GM19372 (cell line): ENCODE measurements at regions not wholly inside any gene's neighbourhood (a gene's known extent, or its start where the extent isn't known, plus 50 kb on each side); places are given as distances from the start of the nearest gene placed in this dataset.

Experiments used
- ATAC-seq: cut with Tn5 transposase; IDR thresholded peaks from one replicate; pipeline ENCODE4 v1.9.1; 2021; ENCODE audit warnings: mild to moderate bottlenecking, low read depth, moderate library complexity; ENCODE audit not compliant: unreplicated experiment

- no peak for ATAC-seq
Observed at GRCh38 chr18:37657493-37657892, 91.9 kb upstream of the CELF4 start.

- ATAC-seq: no peak
Observed at GRCh38 chr18:37654731-37655369, 89.3 kb upstream of the CELF4 start.

- ATAC-seq: no peak
Observed at GRCh38 chr18:37654034-37654433, 88.4 kb upstream of the CELF4 start.

- no peak for ATAC-seq
Observed at GRCh38 chr18:37653618-37654017, 88.0 kb upstream of the CELF4 start.

- ATAC-seq: no peak
Observed at GRCh38 chr18:37649930-37650329, 84.3 kb upstream of the CELF4 start.

GRCh38 chr18:37649416-37649815 lies 83.8 kb upstream of the CELF4 start:
- no peak for ATAC-seq

GRCh38 chr18:37641573-37641972 lies 76.0 kb upstream of the CELF4 start:
- no peak for ATAC-seq

- ATAC-seq: no peak
Observed at GRCh38 chr18:37640504-37640903, 74.9 kb upstream of the CELF4 start.

GRCh38 chr18:37639846-37640245 lies 74.2 kb upstream of the CELF4 start:
- ATAC-seq: no peak

GRCh38 chr18:37637478-37637850 lies 71.9 kb upstream of the CELF4 start:
- no peak for ATAC-seq

- no peak for ATAC-seq
Observed at GRCh38 chr18:37636831-37637477, 71.4 kb upstream of the CELF4 start.

- no peak for ATAC-seq
Observed at GRCh38 chr18:37634516-37634915, 68.9 kb upstream of the CELF4 start.

GRCh38 chr18:37631422-37631821 lies 65.8 kb upstream of the CELF4 start:
- no peak for ATAC-seq

- no peak for ATAC-seq
Observed at GRCh38 chr18:37630334-37630733, 64.7 kb upstream of the CELF4 start.

GRCh38 chr18:37628470-37629220 lies 63.0 kb upstream of the CELF4 start:
- no peak for ATAC-seq

GRCh38 chr18:37624318-37624717 lies 58.7 kb upstream of the CELF4 start:
- ATAC-seq: no peak

GRCh38 chr18:37619964-37620363 lies 54.4 kb upstream of the CELF4 start:
- ATAC-seq: no peak

- no peak for ATAC-seq
Observed at GRCh38 chr18:37617623-37618022, 52.0 kb upstream of the CELF4 start.
